ENCODE measurements at regions not wholly inside any gene's neighbourhood (a gene's known extent, or its start where the extent isn't known, plus 50 kb on each side); places are given as distances from the start of the nearest gene placed in this dataset.
"Not testable (repeated sequence)": the region's sequence is repeated elsewhere in the genome, so short reads cannot be mapped to it uniquely, and the experiment has no call there.

DNA sequence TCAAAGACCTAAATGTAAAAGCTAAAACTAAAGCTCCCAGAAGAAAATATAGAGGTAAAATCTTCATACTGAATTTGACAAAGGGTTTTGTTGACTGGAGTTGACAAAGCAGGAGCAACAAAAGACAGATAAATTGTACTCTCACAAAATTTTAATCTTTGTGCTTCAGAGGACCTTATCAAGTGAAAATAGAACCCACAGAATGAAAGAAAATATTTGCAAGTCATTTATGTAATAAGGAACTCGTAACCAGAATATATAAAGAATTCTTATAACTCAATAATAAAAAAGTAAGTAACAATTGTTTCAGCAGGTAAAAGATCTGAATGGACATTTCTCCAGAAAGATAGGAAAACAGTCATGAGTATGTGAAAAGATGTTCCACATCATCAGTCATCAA, 62.0 kb upstream of the SRRM3 start:
- no peak overlapping the region for H3K4me3 ChIP-seq (ENCODE audit: low read depth, low read length)
- DNase-seq (ENCODE audit: low read depth) = no peak
- TF ChIP-seq, protein P1, sequence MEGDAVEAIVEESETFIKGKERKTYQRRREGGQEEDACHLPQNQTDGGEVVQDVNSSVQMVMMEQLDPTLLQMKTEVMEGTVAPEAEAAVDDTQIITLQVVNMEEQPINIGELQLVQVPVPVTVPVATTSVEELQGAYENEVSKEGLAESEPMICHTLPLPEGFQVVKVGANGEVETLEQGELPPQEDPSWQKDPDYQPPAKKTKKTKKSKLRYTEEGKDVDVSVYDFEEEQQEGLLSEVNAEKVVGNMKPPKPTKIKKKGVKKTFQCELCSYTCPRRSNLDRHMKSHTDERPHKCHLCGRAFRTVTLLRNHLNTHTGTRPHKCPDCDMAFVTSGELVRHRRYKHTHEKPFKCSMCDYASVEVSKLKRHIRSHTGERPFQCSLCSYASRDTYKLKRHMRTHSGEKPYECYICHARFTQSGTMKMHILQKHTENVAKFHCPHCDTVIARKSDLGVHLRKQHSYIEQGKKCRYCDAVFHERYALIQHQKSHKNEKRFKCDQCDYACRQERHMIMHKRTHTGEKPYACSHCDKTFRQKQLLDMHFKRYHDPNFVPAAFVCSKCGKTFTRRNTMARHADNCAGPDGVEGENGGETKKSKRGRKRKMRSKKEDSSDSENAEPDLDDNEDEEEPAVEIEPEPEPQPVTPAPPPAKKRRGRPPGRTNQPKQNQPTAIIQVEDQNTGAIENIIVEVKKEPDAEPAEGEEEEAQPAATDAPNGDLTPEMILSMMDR (conservative IDR thresholded peaks at IDR 0.05; ENCODE audit: low read depth, low read length) = no peak

DNA sequence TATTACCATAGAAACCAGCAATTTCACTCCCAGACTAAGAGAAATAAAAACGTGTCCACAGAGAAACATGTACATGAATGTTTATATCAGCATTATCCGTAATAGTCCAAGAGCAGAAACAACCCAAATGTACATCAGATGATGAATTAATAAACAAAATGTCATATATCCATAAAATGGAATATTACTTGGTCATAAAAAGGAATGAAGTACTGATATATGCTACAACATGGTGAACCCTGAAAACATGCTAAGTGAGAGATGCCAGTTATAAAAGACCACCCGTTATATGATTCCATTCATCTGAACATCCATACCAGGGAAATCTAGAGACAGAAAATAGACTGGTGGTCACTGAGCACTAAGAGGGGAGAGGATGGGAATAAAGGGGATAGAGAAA, 61.4 kb upstream of the SRRM3 start:
- H3K4me3 ChIP-seq (ENCODE audit: low read depth, low read length); DNase-seq (ENCODE audit: low read depth): not testable (repeated sequence)

DNA sequence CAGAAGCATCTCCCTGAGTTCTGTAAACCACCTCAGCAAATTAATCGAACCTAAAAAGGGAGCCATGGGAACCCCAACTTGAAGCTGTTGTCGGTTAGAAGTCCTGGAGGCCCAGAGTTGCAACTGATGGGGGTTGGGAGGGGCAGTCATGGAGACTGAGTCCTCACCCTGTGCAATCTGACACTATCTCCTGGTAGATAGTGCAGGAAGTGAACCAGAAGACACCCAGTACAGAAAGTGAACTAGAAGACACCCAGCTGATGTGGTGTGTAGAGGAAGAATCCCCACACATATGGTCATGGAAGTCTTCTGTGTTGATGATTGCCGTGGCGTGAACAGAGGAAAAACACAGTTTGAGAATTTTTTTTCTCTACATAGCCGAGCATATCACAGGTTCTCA, 58.8 kb upstream of the SRRM3 start:
- H3K4me3 ChIP-seq (ENCODE audit: low read depth, low read length) = no peak overlapping the region
- TF ChIP-seq, protein P1 (conservative IDR thresholded peaks at IDR 0.05; ENCODE audit: low read depth, low read length) = no peak
- no peak for DNase-seq (ENCODE audit: low read depth)

DNA sequence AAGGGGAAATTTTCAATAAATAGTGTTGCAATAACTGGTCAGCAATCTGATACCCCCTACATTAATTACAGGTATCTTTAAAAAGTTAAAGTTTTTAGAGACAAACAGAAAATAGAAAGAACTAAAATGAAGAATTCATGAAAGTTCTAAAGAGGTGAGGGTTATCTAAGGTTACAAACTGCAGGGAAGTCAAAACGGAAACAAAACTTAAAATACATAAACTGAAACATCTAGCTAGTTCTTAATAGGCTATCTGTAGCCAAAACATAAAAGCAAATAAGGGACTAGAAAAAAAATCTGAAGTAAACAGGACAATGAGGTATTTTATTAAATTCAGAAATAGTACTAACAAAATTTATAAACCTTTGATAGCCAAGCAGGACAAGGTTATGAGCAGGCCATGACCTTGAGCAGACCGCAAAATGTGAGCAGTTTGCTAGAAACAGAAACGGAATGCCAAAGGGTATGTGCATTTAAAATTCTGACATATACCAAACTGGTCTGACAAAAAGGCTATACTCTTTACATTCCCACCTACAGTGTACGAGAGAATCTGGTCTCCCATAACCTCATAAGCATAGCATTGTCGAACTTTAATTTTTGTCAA, 56.9 kb upstream of the SRRM3 start:
- DNase-seq (ENCODE audit: low read depth); H3K4me3 ChIP-seq (ENCODE audit: low read depth, low read length): not testable (repeated sequence)

DNA sequence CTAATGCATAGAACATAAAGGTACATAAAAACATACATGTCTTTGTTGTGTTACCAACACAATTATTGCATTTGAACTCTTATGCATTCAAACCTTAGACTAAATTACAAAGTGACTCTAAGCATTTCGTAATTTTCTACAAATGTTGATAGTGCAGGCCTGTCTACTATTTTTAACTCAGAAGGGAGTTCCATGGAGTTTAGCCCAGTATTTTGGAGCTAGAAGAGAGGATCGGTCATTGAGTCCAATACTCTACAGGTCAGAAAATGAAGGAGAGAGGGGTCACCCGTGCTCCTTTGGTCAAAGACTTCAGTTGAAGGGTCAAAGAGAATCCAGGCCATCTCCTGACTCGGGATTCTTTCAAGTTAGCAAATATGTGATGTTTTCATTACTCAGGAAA, 55.3 kb upstream of the SRRM3 start:
- DNase-seq (ENCODE audit: low read depth) = no peak
- TF ChIP-seq, protein P1 (conservative IDR thresholded peaks at IDR 0.05; ENCODE audit: low read depth, low read length) = no peak
- no peak overlapping the region for H3K4me3 ChIP-seq (ENCODE audit: low read depth, low read length)

DNA sequence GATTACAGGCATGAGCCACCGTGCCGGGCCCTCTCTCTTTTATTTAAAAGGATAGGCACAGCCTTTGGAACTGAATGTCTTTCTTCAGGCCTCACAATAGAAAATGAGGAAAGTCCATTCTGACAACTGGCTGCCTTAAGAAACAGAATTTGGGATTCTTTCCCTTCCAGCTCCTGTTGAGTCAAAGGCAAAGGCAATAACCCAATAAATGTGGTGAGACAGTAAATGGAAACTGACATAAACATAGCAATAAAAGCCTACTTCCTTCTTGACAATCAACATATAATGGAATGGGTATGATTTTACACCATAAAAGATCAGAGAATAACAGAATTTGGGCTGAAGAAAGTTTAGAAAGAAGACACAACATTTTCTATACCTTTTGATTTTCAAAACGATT, 52.7 kb upstream of the SRRM3 start:
- H3K4me3 ChIP-seq (ENCODE audit: low read depth, low read length); DNase-seq (ENCODE audit: low read depth): not testable (repeated sequence)

DNA sequence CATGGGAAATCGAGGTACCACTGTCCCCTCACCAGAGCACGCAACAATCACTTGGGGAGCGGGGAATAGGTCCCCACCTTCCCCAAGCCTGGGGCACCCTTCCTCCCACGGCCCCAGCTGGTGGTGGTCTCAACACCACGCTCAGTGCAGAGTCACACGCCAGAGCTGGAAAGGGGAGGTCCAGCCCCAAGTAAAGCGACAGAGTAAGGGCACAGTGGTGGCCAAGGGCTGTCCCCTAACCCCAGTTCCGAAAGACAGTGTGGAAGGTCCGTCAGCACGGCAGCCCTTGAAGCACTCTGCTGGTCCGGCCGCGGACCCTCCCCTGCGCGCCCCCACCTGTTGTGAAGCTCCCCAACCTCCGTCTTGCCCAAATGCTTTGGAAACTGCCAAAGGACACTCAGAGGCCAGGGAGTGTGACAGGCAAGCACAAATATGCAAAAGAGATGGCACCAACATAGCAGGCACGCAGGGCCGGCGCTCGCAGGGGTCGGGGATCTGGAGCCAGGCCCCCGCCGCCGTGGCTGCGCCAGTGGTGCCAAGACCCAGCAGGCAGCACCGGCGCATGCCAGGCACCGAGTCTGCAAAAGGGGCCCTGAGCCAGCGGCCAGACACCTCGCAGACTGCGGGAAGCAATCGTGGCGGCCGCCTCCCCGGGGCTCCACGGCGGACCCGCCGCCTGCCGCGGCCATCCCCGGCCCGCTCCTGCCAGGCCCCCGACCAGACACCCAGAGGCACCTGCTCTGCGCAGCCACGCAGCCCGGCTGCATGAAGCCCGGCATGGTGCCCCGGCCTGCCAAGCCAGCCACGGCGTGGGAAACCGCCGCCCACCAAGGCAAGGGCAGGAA, 51.6 kb upstream of the SRRM3 start:
- TF ChIP-seq, protein P1 (conservative IDR thresholded peaks at IDR 0.05; ENCODE audit: low read depth, low read length) = no peak
- no peak overlapping the region for H3K4me3 ChIP-seq (ENCODE audit: low read depth, low read length)

More for the DNA sequence above, 51.6 kb upstream of the SRRM3 start:
- no peak for DNase-seq (ENCODE audit: low read depth)
